ENCODE measurements at regions not wholly inside any gene's neighbourhood (a gene's known extent, or its start where the extent isn't known, plus 50 kb on each side); places are given as distances from the start of the nearest gene placed in this dataset.

DNA sequence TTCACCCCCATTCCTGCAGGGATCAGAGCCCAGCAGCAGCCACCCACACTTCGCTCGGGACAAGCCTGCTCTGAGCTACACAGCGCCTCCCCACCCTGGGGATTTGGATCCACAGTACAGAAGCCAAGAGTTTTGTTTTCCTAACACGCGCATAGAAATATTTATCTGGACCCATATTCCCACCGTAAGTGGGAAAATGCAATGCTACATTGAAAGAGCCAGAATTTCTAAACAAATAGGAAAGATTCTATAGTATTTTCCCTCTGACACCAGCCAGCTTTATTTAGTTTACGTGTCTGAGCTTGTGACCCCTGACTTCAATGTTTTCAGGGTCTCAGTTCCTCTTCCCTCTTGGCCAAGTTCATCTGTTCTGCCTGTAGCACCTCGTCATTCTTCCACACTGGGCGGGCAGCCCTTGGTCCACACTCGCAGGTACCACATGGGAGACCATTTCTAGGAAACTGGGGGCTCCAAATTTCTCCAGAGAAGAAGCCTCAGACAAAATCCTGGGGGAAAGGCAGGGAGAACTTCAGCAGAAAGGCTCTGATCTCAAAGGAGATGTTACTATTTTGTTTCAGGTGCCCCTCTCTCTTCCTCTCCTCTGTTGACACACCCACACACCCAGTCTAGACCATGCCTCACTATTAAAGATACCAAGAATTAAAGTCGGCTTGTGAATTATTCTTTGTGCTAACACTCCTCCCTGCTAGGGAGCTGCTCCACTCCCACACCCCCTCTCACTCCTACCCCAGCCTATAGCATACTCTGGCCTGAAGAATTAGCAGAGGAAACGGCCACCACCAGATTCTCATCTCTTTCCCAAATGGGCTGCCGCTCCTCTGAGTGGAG is 116.0 kb upstream of the PCGF5 start:
- TF ChIP-seq SP1 (IDR thresholded peaks at IDR 0.05) = no peak
- TF ChIP-seq FOXK2 (IDR thresholded peaks at IDR 0.05) = no peak
- no peak for TF ChIP-seq FOXA1 (IDR thresholded peaks at IDR 0.05)
- TF ChIP-seq FOXM1 (IDR thresholded peaks at IDR 0.05; ENCODE audit: borderline replicate concordance) = no peak
- TF ChIP-seq SUZ12 (IDR thresholded peaks at IDR 0.05) = no peak
- TF ChIP-seq BHLHE40 (IDR thresholded peaks at IDR 0.05; ENCODE audit: borderline replicate concordance) = no peak
- TF ChIP-seq ARNT (IDR thresholded peaks at IDR 0.05) = no peak
- no peak for TF ChIP-seq LEF1 (IDR thresholded peaks at IDR 0.05; ENCODE audit: borderline replicate concordance)
- no peak for TF ChIP-seq L3MBTL2 (conservative IDR thresholded peaks at IDR 0.05)
